ENCODE measurements at regions not wholly inside any gene's neighbourhood (a gene's known extent, or its start where the extent isn't known, plus 50 kb on each side); places are given as distances from the start of the nearest gene placed in this dataset.
"Not testable (repeated sequence)": the region's sequence is repeated elsewhere in the genome, so short reads cannot be mapped to it uniquely, and the experiment has no call there.

GRCh38 chr12:70008944-70009343 lies 183.9 kb downstream of the MYRFL start:
- DNase-seq (ENCODE audit: low spot score), result no peak

- no peak for DNase-seq (ENCODE audit: low spot score)
Observed at GRCh38 chr12:70011353-70011752, 186.3 kb downstream of the MYRFL start.

- DNase-seq (ENCODE audit: low spot score), result not testable (repeated sequence)
Observed at GRCh38 chr12:70013016-70013415, 188.0 kb downstream of the MYRFL start.

GRCh38 chr12:70028515-70028914 lies 203.5 kb downstream of the MYRFL start:
- DNase-seq (ENCODE audit: low spot score), result no peak

- no peak for DNase-seq (ENCODE audit: low spot score)
Observed at GRCh38 chr12:70028918-70029317, 203.9 kb downstream of the MYRFL start.

- DNase-seq (ENCODE audit: low spot score), result no peak
Observed at GRCh38 chr12:70031046-70031445, 206.0 kb downstream of the MYRFL start.

- no peak for DNase-seq (ENCODE audit: low spot score)
Observed at GRCh38 chr12:70032076-70032475, 207.0 kb downstream of the MYRFL start.

- no peak for DNase-seq (ENCODE audit: low spot score)
Observed at GRCh38 chr12:70033310-70033709, 208.3 kb downstream of the MYRFL start.

- peak; percentile 34 for DNase-seq (ENCODE audit: low spot score)
Observed at GRCh38 chr12:70040141-70040540, 203.1 kb upstream of the CNOT2 start.

GRCh38 chr12:70042675-70043074 lies 200.6 kb upstream of the CNOT2 start:
- no peak for DNase-seq (ENCODE audit: low spot score)

- DNase-seq (ENCODE audit: low spot score), result no peak
Observed at GRCh38 chr12:70043490-70044138, 199.6 kb upstream of the CNOT2 start.

GRCh38 chr12:70044167-70044566 lies 199.1 kb upstream of the CNOT2 start:
- DNase-seq (ENCODE audit: low spot score), result no peak

- DNase-seq (ENCODE audit: low spot score), result no peak
Observed at GRCh38 chr12:70045036-70045435, 198.2 kb upstream of the CNOT2 start.

GRCh38 chr12:70045514-70045913 lies 197.7 kb upstream of the CNOT2 start:
- no peak for DNase-seq (ENCODE audit: low spot score)

- DNase-seq (ENCODE audit: low spot score), result no peak
Observed at GRCh38 chr12:70048521-70049250, 194.5 kb upstream of the CNOT2 start.

- DNase-seq (ENCODE audit: low spot score), result no peak
Observed at GRCh38 chr12:70049596-70050360, 193.5 kb upstream of the CNOT2 start.

GRCh38 chr12:70052476-70052875 lies 190.8 kb upstream of the CNOT2 start:
- no peak for DNase-seq (ENCODE audit: low spot score)

GRCh38 chr12:70052931-70053497 lies 190.2 kb upstream of the CNOT2 start:
- no peak for DNase-seq (ENCODE audit: low spot score)

GRCh38 chr12:70059373-70059772 lies 183.9 kb upstream of the CNOT2 start:
- no peak for DNase-seq (ENCODE audit: low spot score)

GRCh38 chr12:70060634-70061033 lies 182.6 kb upstream of the CNOT2 start:
- DNase-seq (ENCODE audit: low spot score), result no peak

GRCh38 chr12:70068743-70069142 lies 174.5 kb upstream of the CNOT2 start:
- no peak for DNase-seq (ENCODE audit: low spot score)

- no peak for DNase-seq (ENCODE audit: low spot score)
Observed at GRCh38 chr12:70069221-70070105, 173.8 kb upstream of the CNOT2 start.

Data from hepatic stellate cell (primary cell).